Fibroblast of the aortic adventitia (primary cell): ENCODE measurements at regions not wholly inside any gene's neighbourhood (a gene's known extent, or its start where the extent isn't known, plus 50 kb on each side); places are given as distances from the start of the nearest gene placed in this dataset.

ENCODE experiments used
- DNase-seq: peaks from one replicate; pipeline ENCODE4 v3.0.0-alpha.2; 2010; ENCODE audit warnings: low read depth
- H3K4me3 ChIP-seq: 2 replicates; pipeline ENCODE4 v1.5.1; 2011; ENCODE audit warnings: low read depth, mild to moderate bottlenecking, control low read depth, low read length, moderate library complexity
- TF ChIP-seq, protein P1 (sequence below): IDR thresholded peaks from 2 replicates; pipeline ENCODE4 v1.5.1; 2011; ENCODE audit warnings: mild to moderate bottlenecking, low read length, control low read depth, inconsistent platforms; ENCODE audit not compliant: insufficient read depth

- DNase-seq = no peak
- no peak overlapping the region for H3K4me3 ChIP-seq
- TF ChIP-seq, protein P1, sequence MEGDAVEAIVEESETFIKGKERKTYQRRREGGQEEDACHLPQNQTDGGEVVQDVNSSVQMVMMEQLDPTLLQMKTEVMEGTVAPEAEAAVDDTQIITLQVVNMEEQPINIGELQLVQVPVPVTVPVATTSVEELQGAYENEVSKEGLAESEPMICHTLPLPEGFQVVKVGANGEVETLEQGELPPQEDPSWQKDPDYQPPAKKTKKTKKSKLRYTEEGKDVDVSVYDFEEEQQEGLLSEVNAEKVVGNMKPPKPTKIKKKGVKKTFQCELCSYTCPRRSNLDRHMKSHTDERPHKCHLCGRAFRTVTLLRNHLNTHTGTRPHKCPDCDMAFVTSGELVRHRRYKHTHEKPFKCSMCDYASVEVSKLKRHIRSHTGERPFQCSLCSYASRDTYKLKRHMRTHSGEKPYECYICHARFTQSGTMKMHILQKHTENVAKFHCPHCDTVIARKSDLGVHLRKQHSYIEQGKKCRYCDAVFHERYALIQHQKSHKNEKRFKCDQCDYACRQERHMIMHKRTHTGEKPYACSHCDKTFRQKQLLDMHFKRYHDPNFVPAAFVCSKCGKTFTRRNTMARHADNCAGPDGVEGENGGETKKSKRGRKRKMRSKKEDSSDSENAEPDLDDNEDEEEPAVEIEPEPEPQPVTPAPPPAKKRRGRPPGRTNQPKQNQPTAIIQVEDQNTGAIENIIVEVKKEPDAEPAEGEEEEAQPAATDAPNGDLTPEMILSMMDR = no peak
These were observed 221.5 kb upstream of the FAM174A start for GRCh38 chr5:100313657-100314056.

- no peak for DNase-seq
- no peak overlapping the region for H3K4me3 ChIP-seq
- TF ChIP-seq, protein P1 = no peak
These were observed 223.4 kb upstream of the FAM174A start for GRCh38 chr5:100311806-100312205.

DNA sequence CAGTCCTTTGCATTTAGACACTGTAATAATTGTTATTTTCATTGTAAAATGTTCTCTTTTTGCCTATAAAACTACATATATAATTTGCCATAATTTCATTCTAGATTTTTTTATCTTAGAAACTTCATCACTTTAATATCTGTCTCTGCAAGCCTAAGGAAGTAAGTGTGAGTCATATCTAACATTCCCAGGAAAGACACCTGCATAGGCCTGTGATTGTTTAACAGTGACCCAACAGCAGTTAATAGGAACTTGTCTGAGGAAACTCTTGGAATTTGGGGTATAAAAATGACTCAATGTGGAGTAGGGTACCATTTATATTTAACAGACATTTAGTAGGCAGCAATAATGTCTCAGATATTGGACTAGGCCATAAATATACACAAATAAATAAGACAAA, 229.2 kb upstream of the FAM174A start:
- TF ChIP-seq, protein P1 = no peak
- no peak for DNase-seq
- no peak overlapping the region for H3K4me3 ChIP-seq

GRCh38 chr5:100303216-100303615, 232.0 kb upstream of the FAM174A start:
- TF ChIP-seq, protein P1 = no peak
- DNase-seq = no peak
- H3K4me3 ChIP-seq = no peak overlapping the region

- TF ChIP-seq, protein P1 = no peak
- no peak overlapping the region for H3K4me3 ChIP-seq
- DNase-seq = no peak
These were observed 235.9 kb upstream of the FAM174A start for GRCh38 chr5:100299261-100299660.

DNA sequence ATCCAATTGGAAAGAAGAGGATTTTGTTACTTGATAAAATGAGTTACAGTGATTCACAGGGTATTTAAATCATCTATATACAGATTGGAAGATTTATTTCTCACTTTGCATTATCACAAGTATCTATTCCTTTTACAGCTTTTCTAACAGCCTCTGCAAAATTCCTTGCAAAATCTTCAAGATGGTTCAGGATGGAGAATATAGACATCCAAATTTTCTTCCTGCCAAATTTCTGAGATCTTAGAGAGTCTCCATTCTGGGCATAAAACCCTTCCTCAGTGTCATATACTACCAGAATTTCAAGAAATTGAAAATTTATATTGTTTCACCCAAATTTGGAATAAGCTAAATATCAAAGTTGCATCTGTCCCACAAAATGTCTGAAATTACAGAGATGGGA, 259.1 kb upstream of the FAM174A start:
- TF ChIP-seq, protein P1 = no peak
- no peak overlapping the region for H3K4me3 ChIP-seq
- no peak for DNase-seq

GRCh38 chr5:100275631-100276030, 259.5 kb upstream of the FAM174A start:
- TF ChIP-seq, protein P1 = no peak
- no peak overlapping the region for H3K4me3 ChIP-seq
- DNase-seq = no peak
